Testis (tissue), 2 donors: ENCODE measurements at regions not wholly inside any gene's neighbourhood (a gene's known extent, or its start where the extent isn't known, plus 50 kb on each side); places are given as distances from the start of the nearest gene placed in this dataset.

Source experiments
- DNase-seq: peaks from one replicate; pipeline ENCODE4 v3.0.0-alpha.2; 2019
- H3K27ac ChIP-seq, 2 donors: fragments of 200-600 bp; sonication (generic); one replicate each; pipeline ENCODE4 v1.5.1; 2019
- H3K27me3 ChIP-seq: fragments of 200-600 bp; sonication (generic); one replicate; pipeline ENCODE4 v1.5.1; 2019
- H3K36me3 ChIP-seq: fragments of 200-600 bp; sonication (generic); one replicate; pipeline ENCODE4 v1.5.1; 2017; ENCODE audit warnings: low read depth; ENCODE audit errors: missing control alignments
- H3K4me1 ChIP-seq: fragments of 200-600 bp; sonication (generic); one replicate; pipeline ENCODE4 v1.5.1; 2019
- H3K4me3 ChIP-seq, 2 donors: fragments of 200-600 bp; sonication (generic); one replicate each; pipeline ENCODE4 v1.5.1; 2017 to 2019
- H3K9me3 ChIP-seq: fragments of 200-600 bp; sonication (generic); one replicate; pipeline ENCODE4 v1.5.1; 2017
- CTCF ChIP-seq, 3 experiments: fragments of 450-650 bp in 2 of 3; fragments of 200-600 bp in 1 of 3; sonication (generic) in 1 of 3; IDR thresholded peaks; one replicate each; pipeline ENCODE4 v1.5.1; 2016 to 2019; ENCODE audit warnings: antibody characterized with exemption in 3 of 3, mild to moderate bottlenecking in 2 of 3, moderate library complexity in 1 of 3
- POLR2A ChIP-seq: fragments of 450-650 bp; IDR thresholded peaks from one replicate; pipeline ENCODE4 v1.6.1; 2017; ENCODE audit warnings: antibody characterized with exemption, mild to moderate bottlenecking, moderate library complexity
- WGBS, 2 donors: methylation state at CpG; one replicate each; pipeline ENCODE4 v1.1.5; 2018; 5-methylcytosine and 5-hydroxymethylcytosine counted together
- intact Hi-C: fragments of 100-400 bp; cut with DNase I; formaldehyde crosslinking; loops from one replicate; pipeline ENCODE4 v1.15.1; 2023; ENCODE audit warnings: low total_unique reads

- no peak for TF ChIP-seq POLR2A
- no peak for TF ChIP-seq CTCF (IDR thresholded peaks at IDR 0.05)
- no peaks in the 10 kb centered on the region for H3K36me3 ChIP-seq
- no peak overlapping the region for H3K4me3 ChIP-seq
- H3K9me3 ChIP-seq = no peaks in the 10 kb centered on the region
- no peaks in the 10 kb centered on the region for H3K27me3 ChIP-seq
- DNase-seq = no peak
- WGBS, 2 donors = 88 to 91% methylated on average over 5 of the region's 5 CpGs
- intact Hi-C loops = no loop called here
- peaks cover 8% of the 10 kb centered on the region for H3K4me1 ChIP-seq
- H3K27ac ChIP-seq = no peak overlapping the region
Observed at GRCh38 chr3:150259526-150260397, 148.3 kb upstream of the TSC22D2 start.

- Histone ChIP-seq H3K36me3 (no peaks in the 10 kb centered on the region), H3K27me3 (no peaks in the 10 kb centered on the region), H3K27ac (no peak overlapping the region), H3K9me3 (no peaks in the 10 kb centered on the region), H3K4me3 (no peak overlapping the region), H3K4me1 (peaks cover 9% of the 10 kb centered on the region)
- TF ChIP-seq POLR2A (no peak), CTCF (IDR thresholded peaks at IDR 0.05) (no peak)
- no peak for DNase-seq
- WGBS, 2 donors = 78 to 85% methylated on average over 5 of the region's 5 CpGs
- intact Hi-C loops = no loop called here
Observed at GRCh38 chr3:150256782-150257181, 151.3 kb upstream of the TSC22D2 start.

GRCh38 chr3:150256318-150256717, 151.8 kb upstream of the TSC22D2 start:
- Histone ChIP-seq H3K27me3 (no peaks in the 10 kb centered on the region), H3K4me1 (peaks cover 9% of the 10 kb centered on the region), H3K36me3 (no peaks in the 10 kb centered on the region), H3K27ac (no peak overlapping the region), H3K9me3 (no peaks in the 10 kb centered on the region), H3K4me3 (no peak overlapping the region)
- TF ChIP-seq POLR2A = no peak
- no peak for TF ChIP-seq CTCF (IDR thresholded peaks at IDR 0.05)
- intact Hi-C loops = no loop called here
- DNase-seq = no peak
- WGBS, 2 donors = 69 to 88% methylated on average over 1 of the region's 1 CpG

- intact Hi-C loops = no loop called here
- no peak overlapping the region for H3K27ac ChIP-seq
- DNase-seq = no peak
- H3K36me3 ChIP-seq = no peaks in the 10 kb centered on the region
- TF ChIP-seq CTCF (IDR thresholded peaks at IDR 0.05) = no peak
- no peak for TF ChIP-seq POLR2A
- no peaks in the 10 kb centered on the region for H3K27me3 ChIP-seq
- H3K4me3 ChIP-seq = no peak overlapping the region
- H3K9me3 ChIP-seq = no peaks in the 10 kb centered on the region
- peaks cover 9% of the 10 kb centered on the region for H3K4me1 ChIP-seq
Observed at GRCh38 chr3:150255826-150256225, 152.3 kb upstream of the TSC22D2 start.

- peaks cover 9% of the 10 kb centered on the region for H3K4me1 ChIP-seq
- WGBS, 2 donors = 49 to 50% methylated on average over 3 of the region's 3 CpGs
- peak; percentile 51 for DNase-seq
Observed at GRCh38 chr3:150255413-150255812, 152.7 kb upstream of the TSC22D2 start.

More at GRCh38 chr3:150255413-150255812, 152.7 kb upstream of the TSC22D2 start:
- TF ChIP-seq CTCF (IDR thresholded peaks at IDR 0.05) (no peak), POLR2A (no peak)
- Histone ChIP-seq H3K4me3 (no peak overlapping the region), H3K27me3 (no peaks in the 10 kb centered on the region), H3K27ac (no peak overlapping the region), H3K36me3 (no peaks in the 10 kb centered on the region), H3K9me3 (no peaks in the 10 kb centered on the region)
- intact Hi-C loops = no loop called here
